HG02759 (cell line): ENCODE measurements at regions not wholly inside any gene's neighbourhood (a gene's known extent, or its start where the extent isn't known, plus 50 kb on each side); places are given as distances from the start of the nearest gene placed in this dataset.

ENCODE experiments used
- ATAC-seq: cut with Tn5 transposase; IDR thresholded peaks from one replicate; pipeline ENCODE4 v1.9.1; 2021; ENCODE audit warnings: mild to moderate bottlenecking, moderate library complexity; ENCODE audit not compliant: unreplicated experiment

DNA sequence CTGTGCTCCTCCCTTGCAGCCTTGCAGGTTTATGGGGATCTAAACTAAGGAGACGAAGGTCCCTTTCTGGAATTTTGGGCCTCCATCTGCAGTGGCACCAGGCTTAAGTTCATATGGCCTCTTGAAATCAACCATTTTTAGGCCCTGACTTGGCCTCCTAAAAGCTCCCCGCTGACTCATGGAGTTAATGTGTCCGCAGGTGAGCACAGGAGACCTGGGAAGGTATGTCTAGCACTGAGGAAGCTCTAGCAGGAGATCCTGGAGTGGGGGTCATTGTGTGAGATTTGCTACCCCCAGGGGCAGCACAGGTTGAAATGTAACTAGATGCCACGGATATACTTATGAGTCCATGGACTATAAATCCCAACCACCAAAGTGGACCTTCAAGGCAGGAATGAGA is 95.9 kb upstream of the CELF4 start:
- ATAC-seq, result no peak

DNA sequence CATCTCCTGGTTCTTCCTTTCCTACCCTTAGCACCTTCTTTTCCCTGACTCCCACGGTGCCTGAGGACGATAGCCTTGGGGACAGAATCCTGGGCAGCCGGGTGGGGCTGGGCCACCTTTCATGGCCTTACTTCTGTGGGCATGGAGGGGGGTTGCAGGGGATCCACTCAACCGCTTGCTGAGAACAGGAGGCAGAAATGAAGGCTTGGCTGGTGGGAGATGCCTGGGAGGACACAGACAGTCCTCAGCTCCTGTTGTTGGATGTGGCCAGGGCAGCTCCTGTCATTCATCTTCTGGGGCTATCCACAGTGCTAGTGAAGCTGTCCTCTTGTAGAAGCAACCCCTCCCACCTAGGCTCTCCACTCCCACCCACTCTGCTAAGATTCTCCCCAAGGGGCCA is 95.5 kb upstream of the CELF4 start:
- no peak for ATAC-seq

DNA sequence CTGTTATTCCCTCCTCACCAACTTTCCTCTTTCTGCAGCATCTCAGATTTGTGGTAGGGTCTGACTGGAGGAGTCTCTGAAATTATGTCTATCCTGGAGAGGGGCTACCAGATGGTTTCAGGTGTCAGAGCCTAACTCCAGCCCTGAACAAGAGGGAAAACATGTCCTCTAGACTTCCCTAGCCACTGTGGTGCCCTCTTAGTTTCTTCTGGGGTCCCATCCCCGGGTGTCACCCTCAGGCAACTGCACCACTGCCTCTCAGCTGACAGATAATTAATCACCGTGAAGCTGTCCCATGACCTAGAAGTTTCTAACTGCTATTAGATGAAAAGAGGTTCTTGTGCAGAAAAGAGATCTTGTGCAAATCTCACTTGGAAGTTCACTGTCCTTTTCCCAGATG is 95.1 kb upstream of the CELF4 start:
- no peak for ATAC-seq

DNA sequence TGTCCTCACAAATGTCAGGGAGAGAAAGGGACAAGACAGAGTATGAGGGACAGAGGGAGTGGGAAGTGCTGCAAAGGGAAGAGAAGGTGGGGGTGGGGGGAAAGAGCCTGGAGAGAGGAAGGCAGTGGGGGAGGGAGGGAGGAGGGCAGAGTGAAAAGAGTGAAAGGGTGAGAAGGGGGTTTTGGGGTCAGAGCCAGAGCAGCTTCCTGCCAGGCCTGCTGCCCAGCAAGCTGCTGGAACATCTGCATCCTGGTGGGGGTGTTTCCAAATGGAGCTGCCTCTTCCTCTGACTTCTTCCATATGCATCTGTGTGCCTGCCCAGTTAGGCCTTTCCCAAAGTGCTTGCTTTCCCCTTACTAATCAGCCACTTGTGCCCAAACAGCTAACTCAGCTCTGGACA is 94.3 kb upstream of the CELF4 start:
- ATAC-seq, result no peak

DNA sequence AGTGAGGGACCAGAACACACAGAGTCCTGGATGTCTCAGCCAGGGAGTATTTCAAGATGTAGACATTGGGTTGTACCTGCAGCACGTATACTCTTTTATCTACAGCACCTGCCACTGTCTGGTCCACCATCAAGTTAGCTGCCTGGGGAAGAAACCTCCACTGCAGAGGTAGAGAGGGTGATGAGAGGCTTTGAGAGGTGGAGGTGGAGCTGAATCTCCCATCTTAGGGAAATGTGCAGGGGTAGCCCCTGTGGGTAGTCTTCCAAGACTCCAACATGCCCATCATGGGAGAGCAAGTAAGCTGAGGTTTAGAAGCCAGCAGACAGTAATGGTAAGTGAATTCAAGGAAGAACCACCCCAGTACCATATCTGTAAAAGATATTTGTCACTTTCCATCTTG is 93.3 kb upstream of the CELF4 start:
- ATAC-seq, result no peak

DNA sequence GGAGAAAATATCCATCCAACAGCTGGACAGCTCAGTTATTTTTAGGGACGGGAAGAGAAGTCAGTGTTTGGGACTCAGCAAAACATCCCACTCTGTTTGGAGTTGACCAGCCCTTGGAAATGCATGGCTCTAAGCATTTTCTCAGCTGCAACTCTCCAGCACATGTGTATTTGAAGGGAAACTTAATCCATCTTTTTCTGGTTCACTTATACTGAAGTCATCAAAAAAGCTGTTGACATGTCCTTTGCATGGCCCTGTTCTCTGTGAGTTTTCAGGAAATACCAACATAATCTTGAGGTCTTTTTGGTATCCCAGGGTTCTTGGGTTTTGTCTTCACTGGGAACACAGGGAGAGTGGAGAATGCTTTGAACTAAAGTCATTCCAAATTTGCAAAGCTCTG is 91.9 kb upstream of the CELF4 start:
- no peak for ATAC-seq

DNA sequence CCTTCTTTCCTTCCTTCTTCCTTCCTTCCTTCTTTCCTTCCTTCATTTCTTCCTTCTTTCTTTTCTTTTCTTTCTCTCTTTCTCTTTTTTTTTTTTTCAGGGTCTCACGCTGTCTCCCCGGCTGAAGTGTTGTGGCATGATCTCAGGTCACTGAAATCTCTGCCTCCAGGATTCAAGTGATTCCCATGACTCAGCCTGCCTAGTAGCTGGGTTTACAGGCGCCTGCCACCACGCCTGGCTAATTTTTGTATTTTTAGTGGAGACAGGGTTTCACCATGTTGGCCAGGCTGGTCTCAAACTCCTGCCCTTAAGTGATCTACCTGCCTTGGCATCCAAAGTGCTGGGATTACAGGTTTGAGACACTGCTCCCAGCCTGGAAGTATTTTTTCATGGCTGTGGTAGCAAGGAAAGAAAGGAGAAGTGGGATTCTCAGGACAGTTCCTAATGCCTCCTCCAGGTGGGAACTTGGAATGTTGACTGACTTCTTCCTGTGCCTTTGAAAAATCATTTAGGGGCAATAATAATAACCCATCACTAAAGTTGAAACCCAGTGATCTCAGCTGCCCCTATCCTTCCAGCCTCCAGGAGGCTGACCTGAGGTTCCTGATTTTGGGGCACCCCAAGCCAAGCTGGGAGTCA is 89.3 kb upstream of the CELF4 start:
- ATAC-seq, result no peak

DNA sequence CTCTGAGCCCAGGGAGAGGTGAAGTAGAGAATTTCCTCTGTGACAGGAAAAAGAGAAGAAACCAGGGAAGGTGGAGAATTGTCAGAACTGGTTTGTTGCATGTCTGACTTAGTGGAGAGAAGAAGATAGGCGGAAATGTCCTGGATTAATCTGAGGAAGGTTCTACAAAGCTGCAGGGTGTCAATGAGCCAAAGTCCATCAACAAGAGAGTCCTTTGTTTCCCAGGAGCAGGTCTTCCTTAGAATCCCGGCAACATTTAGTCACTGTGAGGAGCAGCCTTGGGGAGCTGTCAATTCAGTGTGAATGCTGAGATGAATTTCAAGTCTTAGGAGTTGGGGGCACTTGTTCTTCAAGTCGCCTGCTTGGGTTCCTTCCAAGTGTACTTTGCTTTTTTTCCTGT is 88.4 kb upstream of the CELF4 start:
- ATAC-seq, result no peak

DNA sequence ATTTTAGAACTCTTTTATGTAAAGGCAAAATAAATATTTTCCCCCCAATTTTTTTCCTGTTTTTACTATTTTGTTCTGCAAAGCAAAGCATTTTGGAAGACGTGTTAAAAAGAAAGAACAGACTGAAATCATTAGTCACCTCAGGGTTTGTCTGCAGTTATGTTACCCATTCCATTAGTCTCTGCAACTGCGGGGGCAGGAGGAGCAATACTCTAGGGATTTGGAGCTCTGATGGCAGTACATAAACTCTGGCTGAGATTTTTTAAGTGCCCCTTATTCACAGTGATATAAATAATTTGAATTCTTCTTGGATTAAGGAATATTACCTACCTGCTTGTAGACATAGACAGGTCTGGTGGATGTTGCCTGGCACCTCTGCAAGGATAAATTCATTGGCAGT is 88.0 kb upstream of the CELF4 start:
- no peak for ATAC-seq

DNA sequence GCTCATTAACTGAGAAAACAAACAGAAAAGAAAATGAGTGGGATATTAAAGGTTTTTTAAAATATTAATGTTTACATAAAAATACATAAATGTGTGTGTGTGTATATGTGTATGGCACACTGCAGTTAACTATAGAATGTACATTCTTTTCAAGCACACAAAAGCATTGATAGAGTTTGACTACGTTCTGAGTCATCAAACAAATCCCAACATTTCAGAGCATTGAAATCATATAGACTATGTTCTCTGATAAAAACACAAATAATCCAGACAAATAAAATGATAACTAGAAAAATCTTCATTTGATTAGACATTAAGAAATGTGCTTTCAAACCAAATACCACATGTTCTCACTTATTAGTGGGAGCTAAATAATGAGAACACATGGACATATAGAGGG is 84.3 kb upstream of the CELF4 start:
- no peak for ATAC-seq

DNA sequence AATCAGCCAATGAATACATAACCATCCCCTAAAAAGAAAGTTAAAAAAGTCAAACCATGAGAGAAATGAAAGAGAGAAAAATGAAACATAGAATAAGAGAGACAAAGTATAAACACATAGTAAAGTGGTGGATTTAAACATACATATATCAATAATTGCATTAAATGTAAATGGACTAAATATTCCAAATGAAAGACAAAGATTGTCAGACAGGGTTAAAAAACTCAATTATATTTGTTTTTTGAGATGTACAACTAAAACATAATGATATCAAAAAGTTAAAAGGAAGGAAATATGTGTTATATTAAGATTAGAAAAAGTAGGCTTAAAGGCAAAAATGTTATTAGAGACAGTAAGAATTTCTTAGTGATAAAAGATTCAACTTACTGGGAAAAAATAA is 83.8 kb upstream of the CELF4 start:
- ATAC-seq, result no peak

DNA sequence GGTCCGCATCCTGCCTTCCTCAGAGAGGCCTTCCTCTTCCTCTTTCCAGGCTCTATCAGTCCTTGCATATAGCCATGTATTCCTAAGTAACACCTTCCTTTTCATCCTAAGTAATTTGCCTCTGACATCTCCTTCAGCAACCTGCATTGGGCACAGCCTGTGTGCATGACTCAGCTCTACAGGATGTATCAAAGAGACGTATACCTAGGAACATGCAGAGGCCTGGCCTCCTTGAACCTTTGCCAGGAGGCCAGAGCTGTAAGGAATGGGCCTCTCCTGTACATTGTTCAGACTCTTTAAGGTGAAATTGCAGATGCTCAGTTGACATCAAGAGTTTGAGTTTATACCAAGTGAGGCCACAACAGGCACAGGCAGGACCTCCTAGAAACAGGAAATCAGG is 76.0 kb upstream of the CELF4 start:
- ATAC-seq, result no peak

DNA sequence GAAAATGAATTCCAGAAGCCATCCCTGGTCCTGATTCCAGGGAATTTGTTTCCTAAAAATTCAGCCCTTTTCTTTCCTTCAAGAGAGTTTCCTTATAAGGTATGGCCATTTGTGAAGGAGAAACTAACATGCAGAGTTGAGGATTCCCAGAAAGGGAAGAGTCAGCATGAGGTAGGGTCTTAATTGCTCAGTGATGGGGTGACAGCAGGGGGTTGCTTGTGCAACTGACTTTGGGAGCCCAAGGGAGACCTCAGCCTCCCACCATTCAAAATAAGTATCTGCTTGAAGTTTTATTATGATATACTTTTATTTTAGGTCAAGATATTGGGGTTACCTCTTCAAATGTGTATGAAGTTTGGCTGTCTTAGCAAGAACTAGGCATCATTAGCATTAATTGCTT is 74.9 kb upstream of the CELF4 start:
- ATAC-seq, result no peak

DNA sequence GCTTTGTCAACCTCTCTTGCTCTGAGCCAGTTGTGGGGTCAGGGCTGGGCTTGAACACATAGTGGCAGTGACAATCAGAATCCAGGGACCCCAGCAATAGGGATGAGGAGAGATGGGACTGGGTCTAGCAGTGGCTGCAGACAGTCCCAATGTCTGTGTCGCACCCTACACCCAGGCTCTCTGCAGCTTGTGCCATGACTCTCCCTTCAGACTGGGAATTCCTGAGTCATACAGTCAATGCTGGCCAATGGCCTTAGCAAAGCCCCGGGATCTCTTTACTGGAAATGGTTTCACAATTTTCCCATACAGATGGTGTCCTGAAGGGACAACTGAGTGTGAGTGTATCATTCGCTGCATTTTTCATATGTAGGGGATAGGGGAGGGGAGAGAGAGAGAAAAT is 74.2 kb upstream of the CELF4 start:
- ATAC-seq, result no peak

DNA sequence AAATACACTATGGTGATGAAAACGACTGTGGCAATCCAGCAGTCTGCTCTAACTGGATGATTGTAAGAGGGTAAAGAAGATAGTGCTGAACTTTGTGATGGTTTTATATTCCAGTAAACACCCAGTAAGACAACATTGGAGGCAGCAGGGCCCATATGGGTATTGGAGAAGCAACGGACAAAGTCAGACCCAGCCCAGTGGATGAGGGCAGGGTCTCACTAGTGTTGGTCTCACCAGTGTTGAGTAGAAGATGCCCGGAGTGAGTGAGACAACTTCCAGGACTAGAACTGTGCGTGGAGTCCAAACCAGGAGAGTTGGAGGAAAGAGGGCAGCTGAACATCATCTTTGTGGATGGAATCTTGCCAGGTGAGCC is 71.9 kb upstream of the CELF4 start:
- no peak for ATAC-seq

DNA sequence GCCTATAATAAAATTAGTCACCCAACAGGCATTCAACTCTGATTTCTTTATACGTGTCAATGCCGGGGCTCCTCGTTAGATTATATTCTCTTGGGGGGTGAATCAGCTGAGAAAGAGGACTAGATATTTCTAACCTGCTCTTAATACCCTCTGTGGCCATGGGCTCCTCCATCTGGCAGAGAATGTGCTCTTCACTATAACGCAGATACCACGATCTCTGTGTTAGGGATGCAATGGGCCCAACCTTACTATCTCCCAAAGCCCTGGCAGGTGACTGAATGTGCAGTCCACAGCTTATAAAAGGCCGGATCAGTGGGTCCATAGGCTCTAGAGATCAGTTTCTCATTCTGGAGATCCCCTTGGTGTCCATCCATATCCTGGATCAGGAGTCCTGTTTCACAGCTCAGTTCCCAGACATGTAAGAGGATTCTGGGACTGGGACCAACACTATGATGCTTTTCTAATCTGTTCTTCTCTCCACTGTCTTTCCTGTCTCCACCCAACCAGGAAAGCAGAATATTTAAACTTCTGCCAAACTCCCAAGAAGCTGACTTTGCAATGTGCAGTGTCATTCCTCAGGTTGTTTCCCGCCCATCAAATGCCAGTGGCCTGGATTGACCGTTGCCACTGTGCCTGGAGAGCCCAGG is 71.4 kb upstream of the CELF4 start:
- ATAC-seq, result no peak

DNA sequence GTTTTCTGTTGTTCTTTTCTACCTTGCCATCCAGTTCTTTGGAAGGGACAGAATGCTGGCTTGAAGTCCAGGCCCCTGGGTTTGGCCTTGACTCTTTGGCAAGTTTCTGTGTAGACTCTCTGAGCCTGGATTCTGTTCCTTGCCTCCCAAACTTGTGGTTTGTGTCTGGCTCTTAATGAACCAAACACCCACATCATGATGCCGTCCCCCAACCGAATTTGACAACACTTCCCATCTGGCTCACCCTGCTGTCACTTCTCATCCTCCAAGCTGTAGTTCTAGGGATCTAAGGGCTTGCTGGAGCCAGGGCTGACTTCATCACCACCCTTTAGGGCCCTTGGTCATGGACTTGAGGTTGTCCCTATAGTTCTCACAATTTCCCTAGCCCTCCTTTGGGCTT is 68.9 kb upstream of the CELF4 start:
- ATAC-seq, result no peak

DNA sequence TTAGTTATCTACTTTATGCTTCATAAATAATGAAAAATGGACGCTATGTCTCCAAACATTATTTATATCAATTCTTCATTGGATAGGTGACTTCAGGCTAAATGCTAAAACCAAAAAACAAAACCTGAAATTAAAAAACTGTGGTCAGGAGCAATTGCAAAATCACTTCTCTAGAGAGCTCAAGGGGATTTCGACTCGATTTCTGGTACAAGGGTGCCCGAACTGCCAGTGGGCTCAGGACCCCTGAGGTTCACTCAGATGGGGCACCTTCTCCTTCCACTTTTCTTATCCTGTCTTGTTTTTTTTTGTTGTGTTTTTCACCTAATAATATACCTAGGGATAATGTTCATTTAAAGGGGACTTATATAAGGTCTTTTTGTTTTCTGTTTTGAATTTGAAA is 65.8 kb upstream of the CELF4 start:
- ATAC-seq, result no peak

DNA sequence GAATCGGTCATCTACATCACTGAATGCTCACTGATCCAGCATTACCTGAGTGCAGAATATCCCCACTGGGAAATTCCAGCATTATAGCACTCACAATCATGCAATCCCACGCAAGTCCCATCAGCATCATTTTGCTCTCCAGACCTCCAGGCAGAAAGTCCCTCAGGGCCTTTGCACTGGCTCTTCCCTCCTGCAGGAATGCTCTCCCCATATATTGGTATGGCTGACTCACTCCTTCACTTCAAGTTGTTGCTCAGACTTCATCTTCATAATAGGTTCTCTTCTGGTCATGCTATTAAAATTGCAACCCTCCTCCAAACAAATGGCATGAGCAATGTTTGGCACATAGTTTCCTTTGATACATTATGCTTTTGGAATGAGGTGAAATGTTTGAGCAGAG is 64.7 kb upstream of the CELF4 start:
- no peak for ATAC-seq

DNA sequence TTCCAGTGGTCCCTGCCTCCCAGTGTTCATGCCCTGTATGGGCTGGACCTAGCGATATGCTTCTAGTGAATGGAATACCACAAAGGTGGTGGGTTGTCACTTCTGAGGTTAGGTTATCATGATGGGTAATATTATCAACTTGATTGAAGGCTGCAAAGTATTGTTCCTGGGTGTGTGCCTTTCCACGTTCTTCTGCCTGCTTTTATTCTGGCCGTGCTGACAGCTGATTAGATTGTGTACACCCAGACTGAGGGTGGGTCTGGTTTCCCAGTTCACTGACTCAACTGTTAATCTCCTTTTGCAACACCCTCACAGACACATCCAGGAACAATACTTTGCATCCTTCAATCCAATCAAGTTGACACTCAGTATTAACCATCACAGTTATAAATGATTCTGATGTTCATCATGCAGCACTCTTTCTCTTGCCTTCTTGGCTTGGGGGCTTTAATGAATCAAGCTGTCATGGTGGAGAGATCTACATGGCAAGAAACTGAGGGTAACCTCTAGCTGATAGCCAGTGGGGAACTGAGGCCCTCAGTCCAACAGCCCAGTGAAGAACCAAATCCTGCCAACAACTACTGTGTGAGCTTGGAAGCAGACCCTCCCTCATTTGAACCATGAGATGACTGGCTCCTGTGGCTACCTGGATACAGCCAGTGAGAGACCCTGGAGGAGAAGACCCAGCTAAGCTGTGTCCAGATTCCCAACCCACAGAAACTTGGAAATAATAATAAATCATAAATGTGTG is 63.0 kb upstream of the CELF4 start:
- ATAC-seq, result no peak

DNA sequence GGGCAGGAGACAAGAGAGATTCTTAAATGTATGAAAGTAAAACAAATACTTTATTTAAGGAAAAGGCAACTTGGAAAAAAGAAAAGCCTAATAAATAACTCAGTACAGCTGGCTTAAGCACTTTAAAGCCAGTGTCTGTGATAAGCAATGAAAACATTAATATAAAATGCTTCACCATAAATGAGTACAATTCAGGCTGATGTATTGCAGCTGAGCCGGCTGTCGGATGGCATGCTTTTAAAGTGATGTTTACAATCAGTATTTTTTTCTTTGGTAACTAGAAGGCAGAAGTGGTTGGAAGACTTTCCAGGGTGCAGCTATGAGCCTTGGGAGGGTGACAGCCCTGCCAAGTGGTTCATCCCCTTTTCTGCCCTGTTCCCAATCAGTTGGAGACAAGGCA is 58.7 kb upstream of the CELF4 start:
- no peak for ATAC-seq

DNA sequence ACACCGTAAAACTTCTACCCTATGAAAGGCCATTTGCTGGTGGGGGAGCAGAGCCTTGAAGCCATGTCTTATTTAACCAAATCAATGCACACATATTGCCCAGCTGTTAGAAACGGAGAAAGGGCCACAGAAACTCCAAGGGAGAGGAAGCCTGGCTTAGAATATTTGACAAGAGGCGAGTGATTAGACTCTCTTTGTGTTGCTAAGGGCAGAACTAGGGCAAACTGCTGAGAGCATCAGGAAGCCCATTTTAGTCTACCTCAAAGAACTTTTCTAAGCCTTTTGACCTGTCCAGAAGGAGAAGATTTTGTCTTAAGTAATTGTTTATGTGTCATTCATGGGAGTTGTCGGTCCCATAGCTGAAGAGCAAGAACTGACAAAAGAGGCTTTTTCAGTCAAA is 54.4 kb upstream of the CELF4 start:
- no peak for ATAC-seq

DNA sequence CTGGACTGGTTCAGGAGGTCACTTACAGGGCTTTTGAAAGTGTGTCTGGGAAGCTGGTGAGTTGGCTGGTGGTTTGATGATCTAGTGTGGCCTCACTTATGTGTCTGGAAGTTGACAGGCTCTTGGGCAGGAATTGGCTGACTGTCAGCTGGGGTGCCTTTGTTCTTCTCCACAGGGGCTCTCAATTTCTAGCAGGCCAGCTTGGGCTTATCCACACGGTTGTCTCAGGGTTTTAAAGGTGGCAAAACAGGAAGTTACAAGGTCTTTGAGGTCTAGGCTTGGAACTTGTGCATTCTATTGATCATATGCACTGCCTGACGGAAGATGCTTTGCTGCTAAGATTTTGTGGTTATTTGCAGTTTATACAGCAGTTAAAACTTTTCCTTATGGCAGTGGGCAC is 52.0 kb upstream of the CELF4 start:
- no peak for ATAC-seq
